CD4-positive, alpha-beta T cell treated with Interleukin-2 at 100 ng/mL for 4 hours (primary cell): ENCODE measurements at regions not wholly inside any gene's neighbourhood (a gene's known extent, or its start where the extent isn't known, plus 50 kb on each side); places are given as distances from the start of the nearest gene placed in this dataset.

Source experiments
- DNase-seq: peaks from one replicate; pipeline ENCODE4 v3.0.0-alpha.2; 2020; ENCODE audit warnings: low spot score

GRCh38 chr5:91910247-91910646 lies 527.1 kb upstream of the ARRDC3 start:
- DNase-seq, result no peak

DNA sequence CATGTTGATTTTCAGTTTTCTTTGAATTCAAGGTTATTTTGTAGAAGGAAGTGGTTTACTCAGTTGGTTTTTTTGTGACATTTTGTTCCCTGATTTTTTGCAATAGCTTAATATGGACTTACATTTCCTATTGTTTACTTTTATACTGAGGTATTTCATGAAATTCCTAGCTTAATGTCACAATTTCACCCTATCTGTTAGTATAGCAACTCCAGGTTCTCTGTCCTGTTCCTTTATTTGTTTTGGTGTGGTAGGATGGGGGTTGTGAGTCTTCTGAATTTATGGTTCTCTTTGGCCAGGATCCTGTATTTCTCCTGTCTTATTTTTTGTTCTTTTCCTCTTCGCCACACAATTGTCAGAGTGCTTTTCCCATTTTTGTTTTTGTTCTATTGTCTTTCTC lies 523.4 kb upstream of the ARRDC3 start:
- no peak for DNase-seq

GRCh38 chr5:91906027-91906426 lies 522.9 kb upstream of the ARRDC3 start:
- no peak for DNase-seq

GRCh38 chr5:91898898-91899297 lies 515.8 kb upstream of the ARRDC3 start:
- no peak for DNase-seq

GRCh38 chr5:91898019-91898418 lies 514.9 kb upstream of the ARRDC3 start:
- no peak for DNase-seq

DNA sequence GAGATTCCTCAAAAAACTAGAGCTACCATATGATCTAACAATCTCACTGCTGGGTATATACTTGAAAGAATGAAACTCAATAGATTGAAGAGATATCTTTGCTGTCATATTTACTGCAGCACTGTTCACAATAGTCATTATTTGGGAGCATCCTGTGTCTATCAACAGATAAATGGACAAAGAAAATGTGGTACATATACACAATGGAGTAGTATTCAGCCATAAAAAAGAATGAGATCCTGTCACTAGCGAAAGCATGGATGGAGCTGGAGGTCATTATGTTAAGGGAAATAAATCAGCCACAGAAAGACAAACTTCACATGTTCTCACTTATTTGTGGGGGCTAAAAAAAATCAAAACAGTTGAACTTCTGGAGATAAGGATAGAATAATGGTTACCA lies 505.7 kb upstream of the ARRDC3 start:
- no peak for DNase-seq

- DNase-seq, result no peak
Observed at GRCh38 chr5:91885291-91886265, 502.5 kb upstream of the ARRDC3 start.

- no peak for DNase-seq
Observed at GRCh38 chr5:91884036-91884435, 500.9 kb upstream of the ARRDC3 start.

DNA sequence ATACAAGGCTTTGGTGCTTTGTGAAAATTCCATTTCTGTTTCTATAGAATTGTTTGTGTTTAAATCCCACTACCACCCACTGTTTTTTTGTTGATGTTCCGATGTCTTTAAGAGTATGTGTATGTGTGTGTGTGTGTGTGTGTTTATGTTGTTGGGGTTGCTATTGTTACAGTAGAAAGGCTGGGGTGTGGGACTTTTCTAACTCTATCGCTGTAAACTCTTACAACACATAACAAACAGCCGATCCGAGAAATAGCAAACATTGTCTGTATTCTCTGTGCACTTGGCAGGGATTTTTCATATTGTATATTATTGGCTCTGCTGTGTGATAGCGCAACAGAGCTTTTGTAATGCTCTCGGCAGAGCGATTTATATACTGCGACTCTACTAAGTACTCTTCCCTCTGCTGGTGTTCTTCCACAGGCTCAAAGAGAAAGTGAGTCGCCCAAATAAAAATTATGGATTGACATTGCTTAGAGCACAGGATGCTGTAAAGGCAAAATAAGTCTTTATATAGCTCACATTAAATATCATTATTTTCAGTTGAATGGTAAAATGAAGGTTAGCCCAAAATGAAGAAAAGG lies 492.2 kb upstream of the ARRDC3 start:
- DNase-seq, result no peak

GRCh38 chr5:91867799-91868198 lies 484.7 kb upstream of the ARRDC3 start:
- DNase-seq, result no peak

DNA sequence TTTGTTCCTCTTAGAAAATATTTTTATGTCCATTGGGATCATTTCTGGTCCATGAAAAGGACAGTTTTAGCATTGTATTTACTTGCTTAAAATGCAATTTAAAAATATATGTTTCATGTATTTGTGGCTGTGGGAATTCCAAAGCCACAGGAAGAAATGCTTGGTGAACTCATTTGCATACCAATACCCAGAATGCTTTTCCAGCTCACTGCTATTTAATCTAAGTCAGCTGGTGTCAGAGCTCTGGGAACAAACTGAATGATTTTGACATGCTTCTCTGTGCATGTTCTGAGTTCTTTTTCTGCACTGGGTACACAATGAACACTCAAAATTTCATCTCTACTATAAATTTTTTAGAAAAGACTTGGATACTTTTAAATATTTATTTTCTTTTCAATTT lies 482.8 kb upstream of the ARRDC3 start:
- no peak for DNase-seq

GRCh38 chr5:91864962-91865361 lies 481.8 kb upstream of the ARRDC3 start:
- DNase-seq, result no peak

- no peak for DNase-seq
Observed at GRCh38 chr5:91851670-91852069, 468.6 kb upstream of the ARRDC3 start.

GRCh38 chr5:91850031-91850430 lies 466.9 kb upstream of the ARRDC3 start:
- no peak for DNase-seq

- no peak for DNase-seq
Observed at GRCh38 chr5:91849069-91849468, 466.0 kb upstream of the ARRDC3 start.

DNA sequence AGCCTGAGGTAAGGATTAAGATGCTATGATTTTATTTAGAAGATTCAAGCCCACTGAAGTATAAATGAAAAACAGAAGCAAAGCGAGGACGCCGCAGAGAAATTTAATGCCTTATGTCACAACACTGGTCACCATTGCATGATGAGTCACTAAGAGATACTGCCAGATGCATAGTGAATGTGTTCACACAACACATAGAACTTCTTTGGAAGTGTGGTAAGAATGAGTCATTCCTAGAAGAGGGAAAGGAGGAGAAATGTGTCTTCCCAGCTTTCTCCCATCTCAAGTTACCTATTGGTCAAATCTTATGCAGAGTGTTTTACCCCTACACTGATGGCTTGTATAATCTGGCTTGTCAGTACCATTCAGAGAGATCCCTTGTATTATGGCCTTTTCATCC lies 465.3 kb upstream of the ARRDC3 start:
- no peak for DNase-seq

DNA sequence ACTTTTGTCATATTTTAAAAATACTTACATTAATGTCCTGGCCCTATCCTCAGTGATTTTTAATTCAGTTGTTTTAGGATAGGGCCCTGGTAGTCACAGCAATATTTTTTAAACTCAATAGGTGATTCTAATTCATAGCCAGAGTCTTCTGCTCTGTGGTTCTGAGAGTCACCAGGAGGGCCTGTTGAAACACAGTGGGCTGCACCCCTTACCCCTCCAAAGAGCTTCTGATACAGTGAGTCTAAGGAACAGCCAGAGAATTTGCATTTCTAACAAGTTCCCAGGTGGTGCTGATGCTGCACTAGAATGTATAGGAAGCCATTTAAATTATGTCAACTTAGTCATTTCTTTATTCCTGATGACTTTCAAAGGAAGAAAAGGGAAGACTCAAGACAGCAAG lies 458.3 kb upstream of the ARRDC3 start:
- DNase-seq, result no peak

- DNase-seq, result no peak
Observed at GRCh38 chr5:91840412-91840811, 457.3 kb upstream of the ARRDC3 start.

- DNase-seq, result no peak
Observed at GRCh38 chr5:91839721-91840120, 456.6 kb upstream of the ARRDC3 start.

GRCh38 chr5:91839233-91839632 lies 456.1 kb upstream of the ARRDC3 start:
- DNase-seq, result no peak

GRCh38 chr5:91830361-91830953 lies 447.3 kb upstream of the ARRDC3 start:
- no peak for DNase-seq

- no peak for DNase-seq
Observed at GRCh38 chr5:91825618-91826017, 442.5 kb upstream of the ARRDC3 start.

- DNase-seq, result no peak
Observed at GRCh38 chr5:91824406-91824805, 441.3 kb upstream of the ARRDC3 start.
